ENCODE measurements at regions not wholly inside any gene's neighbourhood (a gene's known extent, or its start where the extent isn't known, plus 50 kb on each side); places are given as distances from the start of the nearest gene placed in this dataset.
"Not testable (repeated sequence)": the region's sequence is repeated elsewhere in the genome, so short reads cannot be mapped to it uniquely, and the experiment has no call there.

GRCh38 chr16:59351305-59351903 lies 617.3 kb upstream of the GOT2 start:
- Mint-ChIP-seq H3K36me3 (ENCODE audit: low read depth) (no peaks in the 10 kb centered on the region), H3K4me1 (peaks cover 6% of the 10 kb centered on the region), H3K4me3 (no peak overlapping the region), H3K27me3 (ENCODE audit: low read depth) (peaks cover 3% of the 10 kb centered on the region), H3K9me3 (peaks cover 2% of the 10 kb centered on the region), H3K27ac (no peak overlapping the region)
- no peak for TF ChIP-seq CTCF (IDR thresholded peaks at IDR 0.05; ENCODE audit: unreplicated experiment in 3 of 3)

- Mint-ChIP-seq H3K4me3 (no peak overlapping the region), H3K9me3 (peaks cover 2% of the 10 kb centered on the region), H3K36me3 (ENCODE audit: low read depth) (no peaks in the 10 kb centered on the region), H3K4me1 (peaks cover 5% of the 10 kb centered on the region), H3K27me3 (ENCODE audit: low read depth) (peaks cover 3% of the 10 kb centered on the region), H3K27ac (no peak overlapping the region)
- TF ChIP-seq CTCF (IDR thresholded peaks at IDR 0.05; ENCODE audit: unreplicated experiment in 3 of 3) = no peak
Measured at GRCh38 chr16:59350670-59351069, 616.6 kb upstream of the GOT2 start.

- Mint-ChIP-seq H3K4me1 (peaks cover 6% of the 10 kb centered on the region), H3K27ac (no peak overlapping the region), H3K36me3 (ENCODE audit: low read depth) (no peaks in the 10 kb centered on the region), H3K27me3 (ENCODE audit: low read depth) (peaks cover 16% of the 10 kb centered on the region), H3K9me3 (no peaks in the 10 kb centered on the region), H3K4me3 (no peak overlapping the region)
- no peak for TF ChIP-seq CTCF (IDR thresholded peaks at IDR 0.05; ENCODE audit: unreplicated experiment in 3 of 3)
Measured at GRCh38 chr16:59342669-59343068, 608.6 kb upstream of the GOT2 start.

GRCh38 chr16:59341368-59341767 lies 607.3 kb upstream of the GOT2 start:
- Mint-ChIP-seq H3K4me1 (peaks cover 6% of the 10 kb centered on the region), H3K27ac (no peak overlapping the region), H3K36me3 (ENCODE audit: low read depth) (no peaks in the 10 kb centered on the region)

GRCh38 chr16:59339871-59340270 lies 605.8 kb upstream of the GOT2 start:
- no peak for TF ChIP-seq CTCF (IDR thresholded peaks at IDR 0.05; ENCODE audit: unreplicated experiment in 3 of 3)
- H3K9me3 Mint-ChIP-seq = no peaks in the 10 kb centered on the region
- no peak overlapping the region for H3K4me3 Mint-ChIP-seq
- H3K27ac Mint-ChIP-seq = no peak overlapping the region
- peaks cover 15% of the 10 kb centered on the region for H3K27me3 Mint-ChIP-seq (ENCODE audit: low read depth)
- H3K4me1 Mint-ChIP-seq = peaks cover 6% of the 10 kb centered on the region
- H3K36me3 Mint-ChIP-seq (ENCODE audit: low read depth) = no peaks in the 10 kb centered on the region

More at GRCh38 chr16:59341368-59341767, 607.3 kb upstream of the GOT2 start:
- TF ChIP-seq CTCF (IDR thresholded peaks at IDR 0.05; ENCODE audit: unreplicated experiment in 3 of 3) = peak in 1 of 3 experiments; percentile 23
- Mint-ChIP-seq H3K27me3 (ENCODE audit: low read depth) (peaks cover 16% of the 10 kb centered on the region), H3K4me3 (no peak overlapping the region), H3K9me3 (no peaks in the 10 kb centered on the region)

- Mint-ChIP-seq H3K4me3 (no peak overlapping the region), H3K27me3 (ENCODE audit: low read depth) (peaks cover 4% of the 10 kb centered on the region), H3K4me1 (no peaks in the 10 kb centered on the region), H3K36me3 (ENCODE audit: low read depth) (no peaks in the 10 kb centered on the region), H3K9me3 (no peaks in the 10 kb centered on the region), H3K27ac (no peak overlapping the region)
- no peak for TF ChIP-seq CTCF (IDR thresholded peaks at IDR 0.05; ENCODE audit: unreplicated experiment in 3 of 3)
Measured at GRCh38 chr16:59336136-59336695, 602.1 kb upstream of the GOT2 start.

- H3K4me1 Mint-ChIP-seq; H3K27ac Mint-ChIP-seq; H3K9me3 Mint-ChIP-seq; H3K36me3 Mint-ChIP-seq (ENCODE audit: low read depth); H3K4me3 Mint-ChIP-seq; H3K27me3 Mint-ChIP-seq (ENCODE audit: low read depth): not testable (repeated sequence)
Measured at GRCh38 chr16:59331708-59332107, 597.6 kb upstream of the GOT2 start.

Data from nephron (organoid).